T-helper 17 cell (primary cell): ENCODE measurements at regions not wholly inside any gene's neighbourhood (a gene's known extent, or its start where the extent isn't known, plus 50 kb on each side); places are given as distances from the start of the nearest gene placed in this dataset.
"Not testable (repeated sequence)": the region's sequence is repeated elsewhere in the genome, so short reads cannot be mapped to it uniquely, and the experiment has no call there.

ENCODE experiments used
- ATAC-seq: fragments of 150-1000 bp; cut with Tn5 transposase; 2 replicates; pipeline ENCODE4 v1.10.0; 2021; ENCODE audit warnings: mild to moderate bottlenecking, moderate library complexity
- DNase-seq, 3 donors: peaks; one replicate each; pipeline versions ENCODE4 v3.0.0 to v3.0.0-alpha.2; 2020 to 2021
- H3K9me3 ChIP-seq: one replicate; pipeline ENCODE4 v1.7.0; 2013; ENCODE audit warnings: low read length, mild to moderate bottlenecking; ENCODE audit not compliant: control insufficient read depth, poor library complexity, severe bottlenecking
- H3K27ac Mint-ChIP-seq: one replicate; pipeline ENCODE4 v1.8.0; 2022; ENCODE audit warnings: mild to moderate bottlenecking, moderate library complexity, mixed read lengths
- H3K27me3 Mint-ChIP-seq: one replicate; pipeline ENCODE4 v1.8.0; 2022; ENCODE audit warnings: mixed read lengths
- H3K36me3 Mint-ChIP-seq: one replicate; pipeline ENCODE4 v1.8.0; 2022; ENCODE audit warnings: low read depth, mixed read lengths
- H3K4me1 Mint-ChIP-seq: one replicate; pipeline ENCODE4 v1.8.0; 2022; ENCODE audit warnings: mild to moderate bottlenecking, mixed read lengths
- H3K4me3 Mint-ChIP-seq: one replicate; pipeline ENCODE4 v1.8.0; 2022; ENCODE audit warnings: mild to moderate bottlenecking, moderate library complexity, mixed read lengths

DNA sequence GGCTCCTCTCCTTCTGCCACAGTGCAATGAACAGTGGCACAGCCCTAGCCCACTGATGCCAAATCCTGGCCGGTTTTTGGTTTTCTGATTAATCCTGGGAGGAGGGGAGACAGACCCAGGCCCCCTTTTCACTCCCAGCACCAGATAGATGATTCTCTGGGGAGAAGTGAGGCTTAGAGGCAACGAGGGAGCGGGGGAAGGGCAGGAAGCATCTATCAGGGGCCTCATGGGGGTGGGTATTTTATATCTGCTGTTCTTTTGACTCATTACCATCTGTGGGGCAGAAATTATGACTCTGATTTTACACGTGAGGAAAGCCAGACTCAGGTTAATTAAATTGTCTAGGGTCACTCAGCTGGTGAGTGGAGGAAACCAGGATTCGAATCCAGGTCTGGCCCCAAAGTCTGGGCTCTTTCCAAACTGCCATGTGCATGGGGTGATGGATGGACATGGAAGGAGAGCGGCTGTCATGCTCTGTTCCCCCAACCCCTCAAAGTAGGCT lies 79.4 kb downstream of the MRM1 start:
- DNase-seq (no peak), ATAC-seq (no peak)
- H3K27ac Mint-ChIP-seq, result no peak overlapping the region
- H3K4me1 Mint-ChIP-seq, result peaks cover 11% of the 10 kb centered on the region
- H3K27me3 Mint-ChIP-seq, result no peaks in the 10 kb centered on the region
- no peak overlapping the region for H3K4me3 Mint-ChIP-seq
- no peaks in the 10 kb centered on the region for H3K36me3 Mint-ChIP-seq
- H3K9me3 ChIP-seq, result no peaks in the 10 kb centered on the region

DNA sequence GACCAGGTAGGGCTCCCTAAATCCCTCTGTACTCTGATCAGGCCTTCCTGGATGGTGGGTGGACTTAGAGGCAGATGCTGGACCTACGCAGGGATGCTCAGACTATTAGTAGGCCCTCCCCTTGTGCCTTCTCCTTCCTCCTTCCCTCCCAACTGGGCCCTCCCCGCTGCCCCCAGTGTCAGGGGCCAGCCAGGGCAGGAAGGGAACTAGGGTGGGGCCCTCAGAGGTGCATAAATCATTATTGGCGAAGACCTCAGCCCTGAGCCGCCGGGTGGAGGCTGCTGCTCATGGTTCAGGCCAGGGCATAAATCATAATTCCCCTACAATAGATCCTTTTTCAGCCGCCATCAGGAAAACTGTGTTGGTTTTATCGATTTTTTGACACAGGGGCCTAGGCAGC lies 81.4 kb downstream of the MRM1 start:
- Mint-ChIP-seq H3K27ac (no peak overlapping the region), H3K4me3 (no peak overlapping the region), H3K36me3 (no peaks in the 10 kb centered on the region), H3K27me3 (peaks cover 13% of the 10 kb centered on the region), H3K4me1 (peaks cover 5% of the 10 kb centered on the region)
- DNase-seq, result no peak
- no peak for ATAC-seq
- no peaks in the 10 kb centered on the region for H3K9me3 ChIP-seq

DNA sequence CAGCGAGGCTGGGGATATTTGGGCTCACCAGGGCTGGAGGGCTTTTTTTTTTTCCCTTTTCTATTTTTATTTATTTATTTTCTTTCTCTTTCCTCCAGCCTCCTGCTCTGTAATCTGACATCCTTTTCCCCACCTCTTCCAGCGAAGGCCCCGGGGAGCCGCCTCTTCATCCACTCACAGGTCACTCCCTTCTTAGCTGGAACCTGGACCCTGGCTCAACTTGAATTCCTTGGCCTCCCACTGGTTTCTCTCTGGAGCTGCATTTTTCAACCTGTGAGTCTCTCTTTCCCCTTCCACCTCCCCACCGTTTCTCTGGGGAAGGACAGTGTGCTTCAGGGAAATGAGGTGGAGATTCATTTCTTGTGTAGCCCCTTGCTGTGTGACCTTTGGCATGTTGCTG lies 82.0 kb downstream of the MRM1 start:
- Mint-ChIP-seq H3K27ac (no peak overlapping the region), H3K27me3 (peaks cover 14% of the 10 kb centered on the region), H3K36me3 (no peaks in the 10 kb centered on the region)

DNA sequence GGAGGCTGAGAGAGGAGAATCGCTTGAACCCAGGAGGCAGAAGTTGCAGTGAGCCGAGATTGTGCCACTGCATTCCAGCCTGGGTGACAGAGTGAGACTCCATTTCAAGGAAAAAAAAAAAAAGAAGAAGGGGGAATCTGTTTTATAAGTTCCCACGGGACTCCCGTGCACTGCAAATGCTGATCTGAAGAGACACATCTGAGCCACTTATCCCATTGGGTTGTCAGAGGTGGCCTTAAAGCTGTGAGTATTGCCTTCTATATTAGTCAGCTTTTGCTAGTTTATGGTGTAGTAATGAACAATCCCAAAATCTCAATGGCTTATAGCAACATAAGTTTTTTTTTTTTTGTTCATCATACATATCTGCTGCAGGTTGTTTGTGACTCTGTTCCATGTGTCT lies 82.8 kb downstream of the MRM1 start:
- Mint-ChIP-seq H3K4me3 (no peak overlapping the region), H3K36me3 (no peaks in the 10 kb centered on the region), H3K27me3 (peaks cover 14% of the 10 kb centered on the region), H3K27ac (no peak overlapping the region), H3K4me1 (peaks cover 5% of the 10 kb centered on the region)
- ATAC-seq (no peak), DNase-seq (no peak)
- H3K9me3 ChIP-seq, result no peaks in the 10 kb centered on the region

More for the DNA sequence above, 82.0 kb downstream of the MRM1 start:
- peaks cover 5% of the 10 kb centered on the region for H3K4me1 Mint-ChIP-seq
- DNase-seq (no peak), ATAC-seq (no peak)
- H3K9me3 ChIP-seq, result no peaks in the 10 kb centered on the region
- H3K4me3 Mint-ChIP-seq, result no peak overlapping the region

DNA sequence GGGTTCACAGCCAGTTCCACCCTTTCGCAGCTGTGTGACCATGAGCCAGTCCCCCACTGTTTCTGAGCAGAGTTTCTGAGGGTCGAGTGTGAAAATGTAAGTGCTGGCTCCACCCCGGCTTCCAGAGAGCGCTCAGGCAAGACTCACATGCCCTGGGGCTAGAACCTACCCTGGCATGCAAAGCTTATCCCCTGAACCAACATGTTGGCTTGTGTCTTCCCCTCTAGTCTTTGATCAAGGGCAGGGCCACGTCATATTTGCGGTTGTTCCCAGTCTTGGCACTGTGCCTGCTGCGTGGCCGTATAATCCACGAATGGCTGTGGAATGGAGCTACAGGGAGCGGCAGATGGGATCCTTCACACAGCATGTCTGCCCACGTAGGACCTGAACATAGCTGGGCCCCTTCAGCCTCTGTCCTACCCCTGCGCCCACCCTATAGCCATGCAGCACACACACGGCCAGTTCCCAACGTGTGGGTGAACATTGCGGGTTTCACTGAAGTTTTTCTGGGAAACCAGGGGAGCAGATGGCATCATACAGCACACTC lies 84.8 kb downstream of the MRM1 start:
- Mint-ChIP-seq H3K27ac (no peak overlapping the region), H3K4me3 (no peak overlapping the region)
- no peak for ATAC-seq

DNA sequence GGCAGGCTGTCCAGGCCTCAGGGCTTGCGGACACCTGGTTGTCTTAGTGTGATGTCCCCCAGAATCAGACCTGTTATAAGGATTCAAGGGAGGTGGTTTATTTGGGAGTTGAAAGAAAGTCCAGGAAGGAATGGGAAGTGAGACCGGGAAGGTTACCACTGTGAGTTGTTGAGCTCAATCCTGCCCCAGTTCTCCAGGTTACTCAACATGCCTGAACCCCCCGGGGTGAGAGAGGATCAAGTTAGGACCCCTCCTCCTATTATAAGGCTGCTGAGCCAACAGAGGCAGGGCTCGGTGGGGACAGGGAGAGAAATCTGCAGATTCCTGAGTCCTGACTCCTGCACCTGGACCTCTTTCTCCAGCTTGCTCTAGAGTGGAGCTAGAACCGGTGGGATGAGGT lies 86.4 kb downstream of the MRM1 start:
- peaks cover 25% of the 10 kb centered on the region for H3K27me3 Mint-ChIP-seq
- peaks cover 2% of the 10 kb centered on the region for H3K36me3 Mint-ChIP-seq
- DNase-seq (no peak), ATAC-seq (no peak)
- H3K4me3 Mint-ChIP-seq, result no peak overlapping the region
- H3K9me3 ChIP-seq, result no peaks in the 10 kb centered on the region
- H3K4me1 Mint-ChIP-seq, result no peaks in the 10 kb centered on the region
- H3K27ac Mint-ChIP-seq, result no peak overlapping the region

More for the DNA sequence above, 84.8 kb downstream of the MRM1 start:
- no peak for DNase-seq
- no peaks in the 10 kb centered on the region for H3K9me3 ChIP-seq
- peaks cover 25% of the 10 kb centered on the region for H3K27me3 Mint-ChIP-seq
- H3K4me1 Mint-ChIP-seq, result no peaks in the 10 kb centered on the region
- peaks cover 2% of the 10 kb centered on the region for H3K36me3 Mint-ChIP-seq

DNA sequence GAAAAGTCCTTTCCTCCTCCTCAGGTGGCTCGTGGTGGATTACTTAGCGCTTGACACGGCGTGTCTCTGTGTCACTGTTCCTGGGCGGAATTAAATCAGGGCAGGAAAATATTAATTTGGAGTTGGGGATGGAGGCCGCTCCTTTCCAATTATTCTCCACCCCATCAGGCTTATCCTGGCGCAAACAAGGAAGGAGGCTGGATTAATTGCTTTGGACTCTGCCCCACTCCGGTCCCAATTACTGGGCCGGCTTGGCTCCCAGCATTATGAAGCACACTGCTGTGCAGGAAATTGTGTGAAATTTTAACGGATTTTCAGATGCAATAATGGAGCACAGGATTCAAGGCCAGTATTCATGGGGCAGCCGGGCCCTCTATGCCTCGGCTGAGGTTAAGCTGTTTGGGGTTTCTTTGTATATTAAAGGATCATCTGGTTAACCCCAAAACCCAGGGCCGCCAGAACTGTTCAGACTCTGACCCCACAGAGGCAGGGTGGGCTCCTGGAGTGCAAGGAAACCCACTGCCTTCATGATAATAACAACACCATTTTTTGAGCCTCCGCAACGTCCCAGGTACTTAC lies 87.8 kb downstream of the MRM1 start:
- Mint-ChIP-seq H3K4me1 (no peaks in the 10 kb centered on the region), H3K36me3 (peaks cover 2% of the 10 kb centered on the region), H3K27me3 (peaks cover 25% of the 10 kb centered on the region), H3K27ac (no peak overlapping the region), H3K4me3 (no peak overlapping the region)
- H3K9me3 ChIP-seq, result no peaks in the 10 kb centered on the region
- ATAC-seq (no peak), DNase-seq (no peak)

DNA sequence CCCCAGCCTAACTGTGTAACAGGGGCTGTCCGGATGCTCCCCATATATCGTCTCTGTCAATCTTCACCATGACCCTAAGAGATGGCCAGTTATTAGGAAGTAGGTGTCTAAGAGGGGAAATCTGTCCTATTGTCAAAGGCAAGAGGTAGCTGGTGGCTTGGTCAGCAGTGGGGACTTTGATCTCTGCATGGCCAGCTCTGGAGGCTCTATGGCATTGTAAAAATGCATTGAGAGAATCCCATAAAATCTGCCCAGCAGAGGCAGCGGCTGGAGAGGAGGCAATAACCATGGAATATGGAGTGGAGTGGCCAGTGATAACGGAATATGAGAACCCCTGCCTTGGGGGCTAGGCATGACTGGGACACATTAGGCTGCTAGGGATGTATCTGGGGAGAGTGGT lies 88.8 kb downstream of the MRM1 start:
- ATAC-seq, result no peak
- H3K27ac Mint-ChIP-seq, result no peak overlapping the region

DNA sequence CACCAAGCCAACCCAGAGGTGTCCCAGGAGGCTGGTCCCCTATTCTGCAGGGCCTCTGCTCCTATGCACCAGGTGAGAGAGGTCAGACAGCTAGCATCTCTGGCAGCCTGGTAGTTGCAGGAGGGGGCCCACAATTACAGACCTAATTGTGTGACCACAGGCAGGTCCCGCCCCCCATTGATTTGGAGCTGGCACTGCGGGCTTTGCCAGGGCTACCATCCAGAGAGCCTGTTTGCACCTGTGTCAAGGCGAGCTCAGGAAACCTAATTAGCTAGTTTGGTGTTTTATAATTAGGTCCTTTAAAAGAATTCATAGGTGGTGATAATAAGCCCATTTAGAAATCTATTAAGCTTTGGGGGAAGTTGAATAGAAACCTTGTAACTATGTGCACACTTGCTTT lies 90.2 kb downstream of the MRM1 start:
- H3K27ac Mint-ChIP-seq, result no peak overlapping the region
- peaks cover 28% of the 10 kb centered on the region for H3K27me3 Mint-ChIP-seq
- H3K4me3 Mint-ChIP-seq, result no peak overlapping the region
- no peaks in the 10 kb centered on the region for H3K9me3 ChIP-seq
- peaks cover 3% of the 10 kb centered on the region for H3K36me3 Mint-ChIP-seq
- H3K4me1 Mint-ChIP-seq, result no peaks in the 10 kb centered on the region
- ATAC-seq, result no peak
- no peak for DNase-seq

More for the DNA sequence above, 88.8 kb downstream of the MRM1 start:
- Mint-ChIP-seq H3K4me3 (no peak overlapping the region), H3K27me3 (peaks cover 25% of the 10 kb centered on the region), H3K4me1 (no peaks in the 10 kb centered on the region), H3K36me3 (peaks cover 3% of the 10 kb centered on the region)
- no peaks in the 10 kb centered on the region for H3K9me3 ChIP-seq
- no peak for DNase-seq

DNA sequence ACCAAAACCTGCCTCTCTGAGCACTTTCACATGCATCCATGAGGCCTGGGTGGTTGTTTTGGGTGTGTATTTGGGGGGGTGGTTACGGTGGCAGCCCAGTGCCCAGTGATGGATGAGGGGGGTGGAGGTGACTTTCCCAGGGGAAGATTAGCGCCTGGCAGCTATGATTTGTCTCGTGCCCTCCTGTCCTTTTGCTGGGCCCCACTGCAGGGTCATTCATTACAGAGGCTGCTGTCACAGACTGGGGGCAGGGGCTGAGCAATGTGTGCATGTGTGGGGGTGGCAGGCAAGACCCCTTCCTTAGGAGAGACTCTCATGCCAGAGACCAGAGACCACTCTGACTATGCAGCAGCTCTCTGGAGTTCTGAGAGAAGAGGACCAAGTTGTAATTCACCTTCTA lies 93.7 kb downstream of the MRM1 start:
- ATAC-seq, result no peak
- peaks cover 28% of the 10 kb centered on the region for H3K27me3 Mint-ChIP-seq

DNA sequence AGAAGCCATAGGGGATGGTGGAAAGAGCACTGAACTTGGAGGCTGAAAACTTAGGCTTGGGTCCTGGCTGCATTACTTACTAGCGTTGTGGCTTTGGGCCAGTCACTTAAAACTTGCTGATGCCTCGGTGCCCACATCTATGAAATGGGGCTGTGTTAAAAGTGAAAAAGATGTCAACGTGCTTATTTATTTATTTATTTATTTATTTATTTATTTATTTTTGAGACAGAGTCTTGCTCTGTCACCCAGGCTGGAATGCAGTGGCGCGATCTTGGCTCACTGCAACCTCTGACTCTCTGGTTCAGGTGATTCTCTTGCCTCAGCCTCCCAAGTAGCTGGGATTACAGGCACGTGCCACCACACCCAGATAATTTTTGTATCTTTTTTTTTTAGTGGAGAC lies 94.3 kb downstream of the MRM1 start:
- ATAC-seq, H3K27ac Mint-ChIP-seq, H3K4me3 Mint-ChIP-seq, H3K36me3 Mint-ChIP-seq, H3K4me1 Mint-ChIP-seq, DNase-seq, H3K9me3 ChIP-seq: not testable (repeated sequence)
- H3K27me3 Mint-ChIP-seq, result peaks cover 25% of the 10 kb centered on the region

More for the DNA sequence above, 93.7 kb downstream of the MRM1 start:
- no peak for DNase-seq
- Mint-ChIP-seq H3K4me3 (no peak overlapping the region), H3K27ac (no peak overlapping the region), H3K36me3 (peaks cover 3% of the 10 kb centered on the region), H3K4me1 (peaks cover 2% of the 10 kb centered on the region)
- no peaks in the 10 kb centered on the region for H3K9me3 ChIP-seq

DNA sequence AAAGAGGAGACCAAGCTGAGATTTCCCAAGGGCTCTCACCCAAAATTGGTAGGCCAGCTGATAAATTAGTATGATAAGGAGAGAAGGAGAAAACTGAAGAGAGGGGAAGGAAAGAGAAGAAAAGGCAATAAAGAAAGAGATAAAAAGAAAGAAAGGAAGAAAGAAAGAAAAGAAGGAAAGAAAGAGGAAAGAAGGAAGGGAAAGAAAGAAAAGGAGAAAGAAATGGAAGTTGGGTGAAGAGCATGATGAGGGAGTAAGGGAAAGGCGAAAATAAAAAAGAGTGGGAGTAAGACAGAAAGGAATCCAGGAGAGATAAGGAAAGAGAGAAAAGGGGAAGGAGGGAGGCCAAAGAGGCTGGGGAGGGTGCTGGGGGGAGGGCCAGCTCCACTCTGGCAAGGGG lies 95.4 kb downstream of the MRM1 start:
- H3K9me3 ChIP-seq, result no peaks in the 10 kb centered on the region
- H3K27me3 Mint-ChIP-seq, result peaks cover 36% of the 10 kb centered on the region
- H3K27ac Mint-ChIP-seq, result no peak overlapping the region
- ATAC-seq (no peak), DNase-seq (no peak)
- peaks cover 9% of the 10 kb centered on the region for H3K36me3 Mint-ChIP-seq
- peaks cover 2% of the 10 kb centered on the region for H3K4me1 Mint-ChIP-seq
- no peak overlapping the region for H3K4me3 Mint-ChIP-seq

DNA sequence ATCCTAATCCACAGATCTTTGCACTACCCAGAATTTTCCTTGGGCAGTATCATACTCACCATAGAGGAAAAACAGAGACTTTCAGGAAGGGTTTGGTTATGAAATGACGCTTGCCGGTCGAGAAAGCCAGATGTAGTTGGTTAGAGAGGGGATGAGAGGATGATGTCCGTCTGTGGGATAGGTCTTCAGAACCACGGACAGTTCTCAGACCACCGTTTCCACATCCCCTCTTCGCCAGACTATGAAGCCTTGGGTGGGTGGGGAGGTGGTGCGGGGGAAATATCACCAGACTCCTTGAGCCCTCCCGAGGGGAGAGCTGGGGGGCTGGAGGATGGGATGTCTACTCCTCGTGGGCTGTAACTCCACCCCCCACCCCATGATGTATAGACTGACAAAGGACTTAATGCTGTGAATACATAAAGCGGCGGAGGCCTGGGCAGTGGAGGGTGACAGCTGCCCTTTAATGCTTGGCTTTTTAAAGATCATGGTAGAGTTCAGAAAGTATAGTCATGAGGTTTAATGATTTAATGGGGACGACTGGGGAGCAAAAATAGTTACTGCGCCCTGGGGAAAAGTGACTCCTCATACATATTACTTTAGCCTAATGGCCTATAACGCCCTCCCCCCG lies 96.6 kb downstream of the MRM1 start:
- peaks cover 9% of the 10 kb centered on the region for H3K36me3 Mint-ChIP-seq
- ATAC-seq (no peak), DNase-seq (no peak)
- H3K9me3 ChIP-seq, result no peaks in the 10 kb centered on the region
- peaks cover 44% of the 10 kb centered on the region for H3K27me3 Mint-ChIP-seq
- H3K4me3 Mint-ChIP-seq, result no peak overlapping the region
- H3K4me1 Mint-ChIP-seq, result peaks cover 2% of the 10 kb centered on the region
- H3K27ac Mint-ChIP-seq, result no peak overlapping the region
